Right kidney (tissue), 1 donor: ENCODE measurements at regions not wholly inside any gene's neighbourhood (a gene's known extent, or its start where the extent isn't known, plus 50 kb on each side); places are given as distances from the start of the nearest gene placed in this dataset.
"Not testable (repeated sequence)": the region's sequence is repeated elsewhere in the genome, so short reads cannot be mapped to it uniquely, and the experiment has no call there.

Experiments
- DNase-seq: peaks from one replicate; pipeline ENCODE4 v3.0.0-alpha.2; 2016

- no peak for DNase-seq
Observed at GRCh38 chr4:177957596-177958360, 515.5 kb upstream of the AGA start.

GRCh38 chr4:177960566-177960965, 518.3 kb upstream of the AGA start:
- no peak for DNase-seq

GRCh38 chr4:177961761-177962380, 519.6 kb upstream of the AGA start:
- DNase-seq, result no peak

GRCh38 chr4:177964061-177964460, 521.8 kb upstream of the AGA start:
- DNase-seq, result no peak

GRCh38 chr4:177964693-177965168, 522.5 kb upstream of the AGA start:
- no peak for DNase-seq

- no peak for DNase-seq
Observed at GRCh38 chr4:177967328-177967727, 525.1 kb upstream of the AGA start.

- DNase-seq, result no peak
Observed at GRCh38 chr4:177968817-177969442, 526.7 kb upstream of the AGA start.

- no peak for DNase-seq
Observed at GRCh38 chr4:177974461-177974860, 532.2 kb upstream of the AGA start.

- DNase-seq, result no peak
Observed at GRCh38 chr4:177975315-177975987, 533.2 kb upstream of the AGA start.

- no peak for DNase-seq
Observed at GRCh38 chr4:177986236-177986635, 544.0 kb upstream of the AGA start.

- DNase-seq, result no peak
Observed at GRCh38 chr4:177987896-177988295, 545.7 kb upstream of the AGA start.

GRCh38 chr4:177989503-177990201, 547.4 kb upstream of the AGA start:
- no peak for DNase-seq

- no peak for DNase-seq
Observed at GRCh38 chr4:178003098-178003657, 560.9 kb upstream of the AGA start.

- no peak for DNase-seq
Observed at GRCh38 chr4:178010596-178010995, 568.4 kb upstream of the AGA start.

GRCh38 chr4:178015046-178015445, 572.8 kb upstream of the AGA start:
- not testable (repeated sequence) for DNase-seq

GRCh38 chr4:178026999-178027398, 584.8 kb upstream of the AGA start:
- DNase-seq, result no peak

GRCh38 chr4:178027796-178028195, 585.6 kb upstream of the AGA start:
- no peak for DNase-seq

GRCh38 chr4:178028481-178028880, 586.2 kb upstream of the AGA start:
- no peak for DNase-seq

- DNase-seq, result no peak
Observed at GRCh38 chr4:178037459-178038214, 595.4 kb upstream of the AGA start.

GRCh38 chr4:178056996-178057395, 614.8 kb upstream of the AGA start:
- no peak for DNase-seq

- no peak for DNase-seq
Observed at GRCh38 chr4:178063568-178063967, 621.3 kb upstream of the AGA start.
